Left lung (tissue), 4 donors: ENCODE measurements at regions not wholly inside any gene's neighbourhood (a gene's known extent, or its start where the extent isn't known, plus 50 kb on each side); places are given as distances from the start of the nearest gene placed in this dataset.

Experiments used
- ATAC-seq: fragments of 200-7000 bp; cut with Tn5 transposase; one replicate; pipeline ENCODE4 v1.9.1; 2020; ENCODE audit warnings: moderate library complexity
- DNase-seq, 4 donors: peaks; one replicate each; pipeline ENCODE4 v3.0.0-alpha.2; 2013 to 2020
- H3K27ac ChIP-seq, 2 donors: fragments of 200-600 bp; sonication (generic) in 1 of 2; one replicate each; pipeline versions ENCODE4 v1.5.0 to v1.8.0; 2020 to 2021
- H3K27me3 ChIP-seq, 2 donors: fragments of 200-600 bp; sonication (generic) in 1 of 2; one replicate each; pipeline versions ENCODE4 v1.5.0 to v1.8.0; 2020 to 2021
- H3K36me3 ChIP-seq, 2 donors: fragments of 200-600 bp; sonication (generic) in 1 of 2; one replicate each; pipeline versions ENCODE4 v1.5.0 to v1.8.0; 2020 to 2021
- H3K4me1 ChIP-seq, 2 donors: fragments of 200-600 bp; one replicate each; pipeline ENCODE4 v1.8.0; 2021
- H3K4me3 ChIP-seq, 2 donors: fragments of 200-600 bp; sonication (generic) in 1 of 2; one replicate each; pipeline versions ENCODE4 v1.5.0 to v1.8.0; 2020 to 2021; ENCODE audit warnings: mild to moderate bottlenecking in 1 of 2
- H3K9me3 ChIP-seq, 2 donors: fragments of 200-600 bp; sonication (generic) in 1 of 2; one replicate each; pipeline versions ENCODE4 v1.5.0 to v1.8.0; 2020 to 2021
- intact Hi-C, 2 donors: fragments of 100-400 bp; cut with DNase I; formaldehyde crosslinking; loops; one replicate each; pipeline versions ENCODE4 v1.11.2 to v1.14.2; 2022
- TF ChIP-seq, protein P1 (sequence below), 2 donors: fragments of 200-600 bp; sonication (generic) in 1 of 2; IDR thresholded peaks; one replicate each; pipeline versions ENCODE4 v1.5.0 to v1.8.0; 2021; ENCODE audit warnings: antibody characterized with exemption in 2 of 2
- donor health status: DM: no; HTN: yes; CAD: no.
- donor health status: DM: no; HTN: no; CAD: no.

DNA sequence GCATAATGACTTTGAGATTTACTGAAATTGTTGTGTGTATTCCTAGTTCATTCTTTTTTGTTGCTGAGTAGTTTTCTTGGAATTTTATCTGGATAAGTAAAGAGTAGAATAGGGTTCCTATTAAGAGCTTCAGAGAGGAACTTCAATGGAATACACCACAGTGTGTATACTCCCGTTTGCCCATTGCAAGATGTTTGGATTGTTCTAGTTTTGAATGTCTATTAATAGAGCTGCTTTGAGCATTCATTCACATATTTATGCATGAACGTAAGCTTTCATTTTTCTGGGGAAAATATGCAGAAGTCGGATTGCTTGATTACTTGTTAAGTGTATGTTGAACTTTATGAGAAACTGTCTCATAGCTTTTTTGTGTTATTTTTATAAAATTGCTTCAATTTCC, 580.5 kb downstream of the OTOL1 start:
- intact Hi-C loops, result no loop called here
- no peak overlapping the region for H3K4me3 ChIP-seq
- no peaks in the 10 kb centered on the region for H3K36me3 ChIP-seq
- no peak for ATAC-seq
- H3K27me3 ChIP-seq, result no peaks in the 10 kb centered on the region
- no peak for DNase-seq
- H3K4me1 ChIP-seq, result no peaks in the 10 kb centered on the region
- no peaks in the 10 kb centered on the region for H3K9me3 ChIP-seq
- TF ChIP-seq, protein P1, sequence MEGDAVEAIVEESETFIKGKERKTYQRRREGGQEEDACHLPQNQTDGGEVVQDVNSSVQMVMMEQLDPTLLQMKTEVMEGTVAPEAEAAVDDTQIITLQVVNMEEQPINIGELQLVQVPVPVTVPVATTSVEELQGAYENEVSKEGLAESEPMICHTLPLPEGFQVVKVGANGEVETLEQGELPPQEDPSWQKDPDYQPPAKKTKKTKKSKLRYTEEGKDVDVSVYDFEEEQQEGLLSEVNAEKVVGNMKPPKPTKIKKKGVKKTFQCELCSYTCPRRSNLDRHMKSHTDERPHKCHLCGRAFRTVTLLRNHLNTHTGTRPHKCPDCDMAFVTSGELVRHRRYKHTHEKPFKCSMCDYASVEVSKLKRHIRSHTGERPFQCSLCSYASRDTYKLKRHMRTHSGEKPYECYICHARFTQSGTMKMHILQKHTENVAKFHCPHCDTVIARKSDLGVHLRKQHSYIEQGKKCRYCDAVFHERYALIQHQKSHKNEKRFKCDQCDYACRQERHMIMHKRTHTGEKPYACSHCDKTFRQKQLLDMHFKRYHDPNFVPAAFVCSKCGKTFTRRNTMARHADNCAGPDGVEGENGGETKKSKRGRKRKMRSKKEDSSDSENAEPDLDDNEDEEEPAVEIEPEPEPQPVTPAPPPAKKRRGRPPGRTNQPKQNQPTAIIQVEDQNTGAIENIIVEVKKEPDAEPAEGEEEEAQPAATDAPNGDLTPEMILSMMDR (IDR thresholded peaks at IDR 0.05), result no peak
- H3K27ac ChIP-seq, result no peak overlapping the region

DNA sequence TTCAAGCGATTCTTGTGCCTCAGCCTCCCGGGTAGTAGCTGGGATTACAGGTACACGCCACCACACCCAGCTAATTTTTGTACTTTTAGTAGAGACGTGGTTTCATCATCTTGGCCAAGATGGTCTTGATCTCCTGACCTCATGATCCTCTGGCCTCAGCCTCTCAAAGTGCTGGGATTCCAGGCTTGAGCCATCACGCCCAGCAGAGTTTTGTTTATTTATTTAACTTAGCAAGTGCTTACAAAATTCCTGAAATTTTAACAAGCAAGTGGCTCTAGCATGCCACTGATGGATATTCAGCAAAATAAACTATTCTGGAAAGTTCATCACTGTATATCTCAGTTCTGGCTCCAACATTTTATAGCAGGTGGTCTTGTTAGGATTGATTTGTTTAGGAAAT, 585.9 kb downstream of the OTOL1 start:
- Histone ChIP-seq H3K9me3 (no peaks in the 10 kb centered on the region), H3K27ac (no peak overlapping the region), H3K36me3 (no peaks in the 10 kb centered on the region), H3K4me1 (no peaks in the 10 kb centered on the region), H3K4me3 (no peak overlapping the region), H3K27me3 (no peaks in the 10 kb centered on the region)
- DNase-seq, result no peak
- intact Hi-C loops, result no loop called here
- ATAC-seq, result no peak
- TF ChIP-seq, protein P1 (IDR thresholded peaks at IDR 0.05), result no peak

DNA sequence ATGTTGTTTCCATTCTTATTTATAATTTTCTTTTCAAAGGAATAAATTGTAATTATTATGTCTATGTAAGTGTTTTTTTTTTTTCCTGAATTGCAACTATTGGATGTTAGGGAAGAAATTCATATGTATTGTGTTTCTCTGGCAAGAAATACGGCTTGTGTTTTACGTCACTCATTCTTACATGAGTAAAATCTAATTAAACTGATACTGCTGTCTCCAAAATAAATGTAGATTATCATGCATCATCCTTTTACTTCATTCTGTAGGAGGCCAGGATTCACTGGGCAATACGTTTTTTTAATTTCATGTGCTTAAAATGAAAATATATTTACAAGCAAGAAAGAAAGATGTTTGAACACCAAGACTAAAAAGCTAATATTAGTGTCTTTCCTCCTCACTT, 590.8 kb downstream of the OTOL1 start:
- H3K27me3 ChIP-seq, result no peaks in the 10 kb centered on the region
- ATAC-seq (no peak), DNase-seq (no peak)
- no peaks in the 10 kb centered on the region for H3K9me3 ChIP-seq
- TF ChIP-seq, protein P1 (IDR thresholded peaks at IDR 0.05), result no peak
- no peaks in the 10 kb centered on the region for H3K4me1 ChIP-seq
- H3K36me3 ChIP-seq, result no peaks in the 10 kb centered on the region
- intact Hi-C loops, result no loop called here
- no peak overlapping the region for H3K4me3 ChIP-seq
- no peak overlapping the region for H3K27ac ChIP-seq

DNA sequence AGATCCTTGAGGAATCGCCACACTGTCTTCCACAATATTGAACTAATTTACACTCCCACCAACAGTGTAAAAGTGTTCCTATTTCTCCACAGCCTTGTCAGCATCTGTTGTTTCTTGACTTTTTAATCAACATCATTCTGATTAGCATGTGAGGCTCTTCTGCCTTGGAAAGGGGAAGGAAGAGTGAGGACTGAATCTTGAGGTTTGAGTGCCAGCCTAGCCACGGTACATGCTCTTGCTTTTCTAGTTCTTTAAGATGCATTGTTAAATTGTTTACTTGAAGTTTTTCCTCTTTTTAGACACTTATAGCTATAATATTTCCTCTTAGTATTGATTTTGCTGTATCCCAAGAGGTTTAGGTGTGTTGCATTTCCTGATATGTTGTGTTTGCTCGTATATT, 596.1 kb downstream of the OTOL1 start:
- intact Hi-C loops, result no loop called here
- DNase-seq (no peak), ATAC-seq (no peak)
- TF ChIP-seq, protein P1 (IDR thresholded peaks at IDR 0.05), result no peak
- no peak overlapping the region for H3K27ac ChIP-seq
- no peaks in the 10 kb centered on the region for H3K27me3 ChIP-seq
- H3K4me1 ChIP-seq, result no peaks in the 10 kb centered on the region
- no peaks in the 10 kb centered on the region for H3K9me3 ChIP-seq
- no peak overlapping the region for H3K4me3 ChIP-seq
- H3K36me3 ChIP-seq, result no peaks in the 10 kb centered on the region

DNA sequence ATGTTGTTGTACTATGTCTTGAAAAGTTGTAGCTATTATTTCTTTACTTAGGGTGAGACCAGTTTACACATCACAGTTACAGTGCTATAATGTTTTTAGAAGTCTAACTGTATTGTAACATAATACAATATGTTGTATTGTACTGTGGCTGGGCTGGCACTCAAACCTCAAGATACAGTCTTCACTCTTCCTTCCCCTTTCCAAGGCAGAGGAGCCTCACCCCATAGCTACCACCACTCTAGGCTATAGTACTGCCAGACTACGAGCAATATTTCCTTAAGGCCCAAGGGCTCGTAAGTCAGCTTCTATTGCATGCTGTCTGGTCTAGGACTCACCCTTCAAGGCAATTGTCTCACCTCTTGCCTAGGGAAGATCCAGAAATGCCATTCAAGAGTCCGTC, 597.7 kb downstream of the OTOL1 start:
- Histone ChIP-seq H3K4me1 (no peaks in the 10 kb centered on the region), H3K27ac (no peak overlapping the region), H3K4me3 (no peak overlapping the region), H3K27me3 (no peaks in the 10 kb centered on the region), H3K9me3 (no peaks in the 10 kb centered on the region), H3K36me3 (no peaks in the 10 kb centered on the region)
- TF ChIP-seq, protein P1 (IDR thresholded peaks at IDR 0.05), result no peak
- DNase-seq (no peak), ATAC-seq (no peak)
- intact Hi-C loops, result no loop called here
